ENCODE measurements at regions not wholly inside any gene's neighbourhood (a gene's known extent, or its start where the extent isn't known, plus 50 kb on each side); places are given as distances from the start of the nearest gene placed in this dataset.
"Not testable (repeated sequence)": the region's sequence is repeated elsewhere in the genome, so short reads cannot be mapped to it uniquely, and the experiment has no call there.

DNA sequence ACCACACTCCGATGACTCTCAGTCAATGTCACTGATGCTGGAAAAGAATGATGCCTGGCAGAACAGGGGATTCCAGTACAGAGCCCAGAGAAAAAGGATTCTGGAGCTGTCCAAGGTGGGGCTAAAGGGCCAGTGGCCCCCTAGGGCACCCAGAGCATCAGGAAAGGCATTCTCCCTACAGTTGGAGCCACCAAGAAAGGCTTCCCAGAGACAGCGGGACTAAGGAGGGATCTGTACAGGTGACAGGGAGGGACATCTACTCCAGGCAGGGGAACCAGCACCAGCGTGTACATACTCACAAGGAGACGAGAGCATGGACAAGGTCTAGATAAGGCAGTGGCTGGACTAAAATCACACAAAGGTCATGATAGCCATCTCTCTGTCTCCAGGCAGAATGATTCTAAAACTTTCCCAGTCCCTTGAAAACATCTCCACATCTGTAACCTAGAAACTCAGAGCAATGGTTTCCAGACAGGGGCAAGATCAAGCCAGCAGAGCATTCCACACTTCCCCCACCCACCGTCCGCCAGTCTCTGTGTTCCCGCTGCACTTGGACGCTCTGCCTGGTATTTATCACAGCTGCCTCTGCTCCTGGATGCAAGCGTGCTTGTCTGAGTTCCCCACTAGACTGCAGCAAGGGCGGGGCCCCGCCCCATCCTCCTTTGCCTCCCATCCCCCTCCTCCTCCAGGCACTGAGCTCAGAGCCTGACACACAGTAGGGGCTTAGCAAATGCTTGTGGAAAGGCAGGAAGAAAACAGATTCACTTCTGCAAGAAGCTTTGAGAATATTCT is 111.6 kb upstream of the ZC3H12A start:
- H3K4me1 ChIP-seq (replicated peaks in 1 of 2) = no peaks in the 10 kb centered on the region
- DNase-seq = no peak
- H3K9me3 ChIP-seq (replicated peaks in 1 of 3) = no peaks in the 10 kb centered on the region
- H3K27ac ChIP-seq = no peak overlapping the region
- H3K36me3 ChIP-seq (replicated peaks in 1 of 2) = no peaks in the 10 kb centered on the region
- H3K4me3 ChIP-seq = no peak overlapping the region
- WGBS, 4 donors = 12 to 21% (median 18%) methylated on average over 10 to 11 of the region's 11 CpGs
- peaks cover 9% of the 10 kb centered on the region for H3K27me3 ChIP-seq
- no peak for TF ChIP-seq POLR2A (IDR thresholded peaks at IDR 0.05)
- TF ChIP-seq, protein P1, sequence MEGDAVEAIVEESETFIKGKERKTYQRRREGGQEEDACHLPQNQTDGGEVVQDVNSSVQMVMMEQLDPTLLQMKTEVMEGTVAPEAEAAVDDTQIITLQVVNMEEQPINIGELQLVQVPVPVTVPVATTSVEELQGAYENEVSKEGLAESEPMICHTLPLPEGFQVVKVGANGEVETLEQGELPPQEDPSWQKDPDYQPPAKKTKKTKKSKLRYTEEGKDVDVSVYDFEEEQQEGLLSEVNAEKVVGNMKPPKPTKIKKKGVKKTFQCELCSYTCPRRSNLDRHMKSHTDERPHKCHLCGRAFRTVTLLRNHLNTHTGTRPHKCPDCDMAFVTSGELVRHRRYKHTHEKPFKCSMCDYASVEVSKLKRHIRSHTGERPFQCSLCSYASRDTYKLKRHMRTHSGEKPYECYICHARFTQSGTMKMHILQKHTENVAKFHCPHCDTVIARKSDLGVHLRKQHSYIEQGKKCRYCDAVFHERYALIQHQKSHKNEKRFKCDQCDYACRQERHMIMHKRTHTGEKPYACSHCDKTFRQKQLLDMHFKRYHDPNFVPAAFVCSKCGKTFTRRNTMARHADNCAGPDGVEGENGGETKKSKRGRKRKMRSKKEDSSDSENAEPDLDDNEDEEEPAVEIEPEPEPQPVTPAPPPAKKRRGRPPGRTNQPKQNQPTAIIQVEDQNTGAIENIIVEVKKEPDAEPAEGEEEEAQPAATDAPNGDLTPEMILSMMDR (IDR thresholded peaks at IDR 0.05) = no peak
- intact Hi-C loops (cut with DNase I) = no loop called here

DNA sequence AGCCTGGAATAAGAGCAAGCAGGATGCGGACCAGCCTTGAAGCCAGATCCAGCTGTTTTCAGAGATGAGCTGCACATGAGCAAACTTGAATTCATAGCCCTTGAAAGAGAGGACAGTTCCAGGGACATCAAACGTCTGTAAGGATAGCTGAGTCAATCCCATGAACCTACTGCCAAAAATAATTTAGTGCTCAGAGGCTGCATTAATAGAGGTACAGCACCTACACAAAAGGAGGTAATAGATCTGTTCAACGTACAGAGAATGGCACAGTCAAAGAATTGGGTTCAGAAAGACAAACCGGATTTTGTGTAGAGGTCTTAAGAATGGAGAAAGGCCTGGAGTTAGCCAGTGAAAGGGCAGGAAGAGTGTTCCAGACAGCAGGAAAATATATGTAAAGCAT is 110.8 kb upstream of the ZC3H12A start:
- TF ChIP-seq, protein P1 (IDR thresholded peaks at IDR 0.05) = no peak
- intact Hi-C loops (cut with DNase I) = no loop called here
- H3K9me3 ChIP-seq (replicated peaks in 1 of 3) = no peaks in the 10 kb centered on the region
- no peak for DNase-seq
- H3K27me3 ChIP-seq = peaks cover 9% of the 10 kb centered on the region
- no peaks in the 10 kb centered on the region for H3K36me3 ChIP-seq (replicated peaks in 1 of 2)
- no peaks in the 10 kb centered on the region for H3K4me1 ChIP-seq (replicated peaks in 1 of 2)
- no peak overlapping the region for H3K27ac ChIP-seq
- 46 to 58% (median 52%) methylated on average over 4 of the region's 4 CpGs for WGBS, 4 donors
- no peak overlapping the region for H3K4me3 ChIP-seq

DNA sequence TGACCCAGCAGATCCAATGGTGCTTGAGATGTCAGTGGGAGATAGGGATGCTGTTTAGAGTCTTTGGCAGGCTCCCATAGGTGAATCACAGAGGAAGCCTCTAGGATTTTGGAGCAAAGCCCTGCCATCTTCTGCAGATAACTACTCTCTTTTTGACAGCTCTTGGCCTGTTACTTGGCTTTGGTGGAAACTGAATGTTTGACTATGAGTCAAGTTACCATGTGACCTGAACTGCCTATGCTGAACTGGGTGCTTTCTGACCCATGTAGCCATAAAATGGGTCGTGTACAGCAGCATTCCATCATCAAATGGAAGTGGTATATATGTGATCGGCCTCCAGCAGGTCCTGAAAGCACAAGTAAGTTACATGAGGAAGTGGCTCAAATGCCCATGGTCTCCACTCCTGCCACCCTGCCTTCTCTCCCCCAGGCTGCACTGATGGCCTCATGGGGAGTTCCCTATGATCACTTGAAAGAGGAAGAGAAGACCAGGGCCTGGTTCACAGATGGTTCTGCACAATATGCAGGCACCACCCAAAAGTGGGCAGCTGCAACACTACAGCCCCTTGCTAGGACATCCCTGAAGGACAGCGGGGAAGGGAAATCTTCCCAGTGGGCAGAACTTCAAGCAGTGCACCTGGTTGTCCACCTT is 105.6 kb upstream of the ZC3H12A start:
- H3K4me1 ChIP-seq (replicated peaks in 1 of 2); H3K27ac ChIP-seq; H3K9me3 ChIP-seq (replicated peaks in 1 of 3); H3K4me3 ChIP-seq; H3K36me3 ChIP-seq (replicated peaks in 1 of 2); intact Hi-C loops (cut with DNase I); DNase-seq; H3K27me3 ChIP-seq: not testable (repeated sequence)
- WGBS, 4 donors = 45 to 61% (median 57%) methylated on average over 3 of the region's 3 CpGs

DNA sequence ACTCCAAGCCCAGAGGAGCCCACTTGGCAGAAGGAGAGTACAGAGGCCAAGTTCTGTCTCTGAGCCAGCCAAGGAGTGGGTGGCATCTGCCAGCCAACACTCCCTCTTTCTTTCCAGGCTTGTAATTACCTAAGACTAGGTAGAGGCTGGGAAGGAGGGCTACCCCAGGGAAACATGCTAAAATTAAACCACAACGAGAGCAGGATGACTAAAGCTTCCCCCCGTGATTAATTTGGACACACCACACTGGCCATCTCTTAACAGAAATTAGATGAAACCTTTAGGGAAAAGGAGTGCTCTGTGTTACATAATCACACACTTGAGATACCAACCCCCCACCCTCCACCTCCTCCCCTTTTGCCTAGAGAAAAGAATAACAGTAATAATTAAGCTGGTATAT is 102.1 kb upstream of the ZC3H12A start:
- Histone ChIP-seq H3K4me3 (no peak overlapping the region), H3K36me3 (replicated peaks in 1 of 2) (no peaks in the 10 kb centered on the region), H3K9me3 (replicated peaks in 1 of 3) (no peaks in the 10 kb centered on the region), H3K27me3 (no peaks in the 10 kb centered on the region), H3K27ac (no peak overlapping the region), H3K4me1 (replicated peaks in 1 of 2) (no peaks in the 10 kb centered on the region)
- intact Hi-C loops (cut with DNase I) = no loop called here
- TF ChIP-seq, protein P1 (IDR thresholded peaks at IDR 0.05) = no peak
- no peak for TF ChIP-seq POLR2A (IDR thresholded peaks at IDR 0.05)
- DNase-seq = no peak
- 45 to 60% (median 54%) methylated on average over 2 of the region's 2 CpGs for WGBS, 4 donors

DNA sequence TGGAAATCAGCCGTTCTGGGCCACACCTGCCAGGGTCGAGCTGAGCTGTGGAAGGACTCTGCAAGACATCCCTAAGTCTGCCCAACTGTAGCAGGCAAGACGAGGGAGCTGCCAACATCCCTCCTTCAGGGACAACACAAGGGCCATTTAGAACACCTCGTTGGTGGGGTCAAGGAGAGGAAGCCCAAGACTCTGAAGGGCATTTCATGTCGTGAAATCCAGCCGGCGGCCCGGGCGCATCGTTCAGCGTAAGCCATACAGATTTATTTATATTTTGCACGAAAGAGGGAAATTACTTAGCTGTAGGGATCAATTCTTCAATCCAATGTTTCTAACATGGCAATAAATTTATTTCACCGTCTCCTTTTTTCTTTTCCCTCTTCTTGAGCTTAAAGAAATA is 101.7 kb upstream of the ZC3H12A start:
- H3K27ac ChIP-seq = no peak overlapping the region
- H3K27me3 ChIP-seq = no peaks in the 10 kb centered on the region
- H3K36me3 ChIP-seq (replicated peaks in 1 of 2) = no peaks in the 10 kb centered on the region
- H3K9me3 ChIP-seq (replicated peaks in 1 of 3) = no peaks in the 10 kb centered on the region
- TF ChIP-seq, protein P1 (IDR thresholded peaks at IDR 0.05) = no peak
- TF ChIP-seq POLR2A (IDR thresholded peaks at IDR 0.05) = no peak
- H3K4me1 ChIP-seq (replicated peaks in 1 of 2) = no peaks in the 10 kb centered on the region
- WGBS, 4 donors = 70 to 76% (median 73%) methylated on average over 13 of the region's 13 CpGs
- intact Hi-C loops (cut with DNase I) = no loop called here
- DNase-seq = no peak
- no peak overlapping the region for H3K4me3 ChIP-seq
